ENCODE measurements at regions not wholly inside any gene's neighbourhood (a gene's known extent, or its start where the extent isn't known, plus 50 kb on each side); places are given as distances from the start of the nearest gene placed in this dataset.

- TF ChIP-seq CTCF (IDR thresholded peaks at IDR 0.05; ENCODE audit: low read depth, low read length), result no peak
- H3K4me3 ChIP-seq (ENCODE audit: low read depth, low read length), result no peak overlapping the region
Observed at GRCh38 chr19:33927789-33928457, 131.3 kb downstream of the KCTD15 start.

- no peak overlapping the region for H3K4me3 ChIP-seq (ENCODE audit: low read depth, low read length)
- no peak for TF ChIP-seq CTCF (IDR thresholded peaks at IDR 0.05; ENCODE audit: low read depth, low read length)
Observed at GRCh38 chr19:33928458-33928950, 131.8 kb downstream of the KCTD15 start.

- TF ChIP-seq CTCF (IDR thresholded peaks at IDR 0.05; ENCODE audit: low read depth, low read length), result no peak
- H3K4me3 ChIP-seq (ENCODE audit: low read depth, low read length), result no peak overlapping the region
Observed at GRCh38 chr19:33933931-33934330, 137.3 kb downstream of the KCTD15 start.

GRCh38 chr19:33938821-33939220, 142.2 kb downstream of the KCTD15 start:
- TF ChIP-seq CTCF (IDR thresholded peaks at IDR 0.05; ENCODE audit: low read depth, low read length), result no peak

GRCh38 chr19:33941133-33941532, 144.5 kb downstream of the KCTD15 start:
- no peak for TF ChIP-seq CTCF (IDR thresholded peaks at IDR 0.05; ENCODE audit: low read depth, low read length)
- no peak overlapping the region for H3K4me3 ChIP-seq (ENCODE audit: low read depth, low read length)

More at GRCh38 chr19:33938821-33939220, 142.2 kb downstream of the KCTD15 start:
- no peak overlapping the region for H3K4me3 ChIP-seq (ENCODE audit: low read depth, low read length)

- no peak for TF ChIP-seq CTCF (IDR thresholded peaks at IDR 0.05; ENCODE audit: low read depth, low read length)
- H3K4me3 ChIP-seq (ENCODE audit: low read depth, low read length), result no peak overlapping the region
Observed at GRCh38 chr19:33946535-33947264, 150.0 kb downstream of the KCTD15 start.

Data from WI38 (cell line).